GM19463 (cell line): ENCODE measurements at regions not wholly inside any gene's neighbourhood (a gene's known extent, or its start where the extent isn't known, plus 50 kb on each side); places are given as distances from the start of the nearest gene placed in this dataset.
A peak's percentile ranks its signal among the peaks of the same experiment; 100 is the strongest.

Source experiments
- ATAC-seq: cut with Tn5 transposase; IDR thresholded peaks from one replicate; pipeline ENCODE4 v1.9.1; 2021; ENCODE audit warnings: mild to moderate bottlenecking, moderate library complexity; ENCODE audit not compliant: unreplicated experiment

- ATAC-seq: no peak
Measured at GRCh38 chr2:217081799-217082198, 221.9 kb upstream of the TNP1 start.

GRCh38 chr2:217079165-217079564, 219.3 kb upstream of the TNP1 start:
- no peak for ATAC-seq

- ATAC-seq: peak; percentile 75
Measured at GRCh38 chr2:217077831-217078407, 218.1 kb upstream of the TNP1 start.

- ATAC-seq: no peak
Measured at GRCh38 chr2:217076657-217077232, 216.9 kb upstream of the TNP1 start.

GRCh38 chr2:217076058-217076435, 216.2 kb upstream of the TNP1 start:
- ATAC-seq: no peak

GRCh38 chr2:217075268-217076057, 215.6 kb upstream of the TNP1 start:
- ATAC-seq: no peak

- ATAC-seq: no peak
Measured at GRCh38 chr2:217074576-217075255, 214.9 kb upstream of the TNP1 start.

GRCh38 chr2:217071416-217071815, 211.6 kb upstream of the TNP1 start:
- no peak for ATAC-seq

- ATAC-seq: no peak
Measured at GRCh38 chr2:217070611-217071010, 210.7 kb upstream of the TNP1 start.

GRCh38 chr2:217070043-217070430, 210.2 kb upstream of the TNP1 start:
- ATAC-seq: no peak

GRCh38 chr2:217069263-217070042, 209.6 kb upstream of the TNP1 start:
- no peak for ATAC-seq

GRCh38 chr2:217068677-217069250, 208.9 kb upstream of the TNP1 start:
- ATAC-seq: no peak

GRCh38 chr2:217067787-217068186, 207.9 kb upstream of the TNP1 start:
- no peak for ATAC-seq

GRCh38 chr2:217066510-217067270, 206.8 kb upstream of the TNP1 start:
- ATAC-seq: no peak

GRCh38 chr2:217065695-217066405, 206.0 kb upstream of the TNP1 start:
- ATAC-seq: no peak

- ATAC-seq: no peak
Measured at GRCh38 chr2:217065012-217065290, 205.1 kb upstream of the TNP1 start.

- no peak for ATAC-seq
Measured at GRCh38 chr2:217064234-217065011, 204.6 kb upstream of the TNP1 start.

GRCh38 chr2:217063238-217063755, 203.4 kb upstream of the TNP1 start:
- no peak for ATAC-seq

- ATAC-seq: no peak
Measured at GRCh38 chr2:217062768-217063167, 202.9 kb upstream of the TNP1 start.
